ENCODE measurements at regions not wholly inside any gene's neighbourhood (a gene's known extent, or its start where the extent isn't known, plus 50 kb on each side); places are given as distances from the start of the nearest gene placed in this dataset.

GRCh38 chr2:2566396-2567323, 235.6 kb upstream of the MYT1L start:
- Histone ChIP-seq H3K4me1 (ENCODE audit: low read length) (no peaks in the 10 kb centered on the region), H3K9me2 (replicated peaks; ENCODE audit: insufficient read depth, low read length) (no peaks in the 10 kb centered on the region), H3K79me2 (ENCODE audit: low read length) (no peaks in the 10 kb centered on the region), H3K9ac (ENCODE audit: low read length) (no peak overlapping the region), H3K4me3 (ENCODE audit: low read length) (no peak overlapping the region), H3K36me3 (replicated peaks; ENCODE audit: insufficient read depth, low read length) (no peaks in the 10 kb centered on the region), H4K20me1 (ENCODE audit: insufficient read depth, low read length) (no peaks in the 10 kb centered on the region), H3K4me2 (ENCODE audit: low read depth, low read length) (no peak overlapping the region), H3K27me3 (replicated peaks; ENCODE audit: insufficient read depth, low read length) (no peaks in the 10 kb centered on the region), H2AFZ (ENCODE audit: low read length) (no peak overlapping the region), H3F3A (ENCODE audit: insufficient read depth, low read length) (no peaks in the 10 kb centered on the region), H3K9me3 (replicated peaks; ENCODE audit: insufficient read depth, low read length) (no peaks in the 10 kb centered on the region), H3K27ac (ENCODE audit: low read length) (no peak overlapping the region)
- TF ChIP-seq EZH2 (optimal IDR thresholded peaks at IDR 0.05; ENCODE audit: low read depth, low read length) (no peak), CTCF (IDR thresholded peaks at IDR 0.05; ENCODE audit: low read length) (no peak), EZH2phosphoT487 (IDR thresholded peaks at IDR 0.05; ENCODE audit: low read length) (no peak)
- DNase-seq: no peak

- no peaks in the 10 kb centered on the region for H3K4me1 ChIP-seq (ENCODE audit: low read length)
- H3K79me2 ChIP-seq (ENCODE audit: low read length): no peaks in the 10 kb centered on the region
- H3K9me3 ChIP-seq (replicated peaks; ENCODE audit: insufficient read depth, low read length): no peaks in the 10 kb centered on the region
- TF ChIP-seq EZH2phosphoT487 (IDR thresholded peaks at IDR 0.05; ENCODE audit: low read length): no peak
- no peak for TF ChIP-seq EZH2 (optimal IDR thresholded peaks at IDR 0.05; ENCODE audit: low read depth, low read length)
- no peak for TF ChIP-seq CTCF (IDR thresholded peaks at IDR 0.05; ENCODE audit: low read length)
- no peaks in the 10 kb centered on the region for H3K36me3 ChIP-seq (replicated peaks; ENCODE audit: insufficient read depth, low read length)
- no peak for DNase-seq
- no peaks in the 10 kb centered on the region for H3F3A ChIP-seq (ENCODE audit: insufficient read depth, low read length)
- no peak overlapping the region for H3K4me2 ChIP-seq (ENCODE audit: low read depth, low read length)
- H3K9me2 ChIP-seq (replicated peaks; ENCODE audit: insufficient read depth, low read length): no peaks in the 10 kb centered on the region
- H2AFZ ChIP-seq (ENCODE audit: low read length): no peak overlapping the region
- no peaks in the 10 kb centered on the region for H4K20me1 ChIP-seq (ENCODE audit: insufficient read depth, low read length)
- no peak overlapping the region for H3K9ac ChIP-seq (ENCODE audit: low read length)
- no peak overlapping the region for H3K4me3 ChIP-seq (ENCODE audit: low read length)
- H3K27ac ChIP-seq (ENCODE audit: low read length): no peak overlapping the region
- H3K27me3 ChIP-seq (replicated peaks; ENCODE audit: insufficient read depth, low read length): no peaks in the 10 kb centered on the region
Measured at GRCh38 chr2:2565671-2566070, 234.6 kb upstream of the MYT1L start.

- Histone ChIP-seq H3F3A (ENCODE audit: insufficient read depth, low read length) (no peaks in the 10 kb centered on the region), H3K27ac (ENCODE audit: low read length) (no peak overlapping the region), H3K79me2 (ENCODE audit: low read length) (no peaks in the 10 kb centered on the region), H3K9me3 (replicated peaks; ENCODE audit: insufficient read depth, low read length) (no peaks in the 10 kb centered on the region), H3K36me3 (replicated peaks; ENCODE audit: insufficient read depth, low read length) (no peaks in the 10 kb centered on the region), H3K9ac (ENCODE audit: low read length) (no peak overlapping the region), H3K4me1 (ENCODE audit: low read length) (no peaks in the 10 kb centered on the region), H4K20me1 (ENCODE audit: insufficient read depth, low read length) (no peaks in the 10 kb centered on the region), H3K4me3 (ENCODE audit: low read length) (no peak overlapping the region), H3K9me2 (replicated peaks; ENCODE audit: insufficient read depth, low read length) (no peaks in the 10 kb centered on the region), H2AFZ (ENCODE audit: low read length) (no peak overlapping the region), H3K4me2 (ENCODE audit: low read depth, low read length) (no peak overlapping the region), H3K27me3 (replicated peaks; ENCODE audit: insufficient read depth, low read length) (no peaks in the 10 kb centered on the region)
- no peak for DNase-seq
- no peak for TF ChIP-seq EZH2 (optimal IDR thresholded peaks at IDR 0.05; ENCODE audit: low read depth, low read length)
- TF ChIP-seq EZH2phosphoT487 (IDR thresholded peaks at IDR 0.05; ENCODE audit: low read length): no peak
- TF ChIP-seq CTCF (IDR thresholded peaks at IDR 0.05; ENCODE audit: low read length): no peak
Measured at GRCh38 chr2:2564300-2565078, 233.4 kb upstream of the MYT1L start.

All from MM.1S (cell line).